ENCODE measurements at regions not wholly inside any gene's neighbourhood (a gene's known extent, or its start where the extent isn't known, plus 50 kb on each side); places are given as distances from the start of the nearest gene placed in this dataset.
"Not testable (repeated sequence)": the region's sequence is repeated elsewhere in the genome, so short reads cannot be mapped to it uniquely, and the experiment has no call there.

DNA sequence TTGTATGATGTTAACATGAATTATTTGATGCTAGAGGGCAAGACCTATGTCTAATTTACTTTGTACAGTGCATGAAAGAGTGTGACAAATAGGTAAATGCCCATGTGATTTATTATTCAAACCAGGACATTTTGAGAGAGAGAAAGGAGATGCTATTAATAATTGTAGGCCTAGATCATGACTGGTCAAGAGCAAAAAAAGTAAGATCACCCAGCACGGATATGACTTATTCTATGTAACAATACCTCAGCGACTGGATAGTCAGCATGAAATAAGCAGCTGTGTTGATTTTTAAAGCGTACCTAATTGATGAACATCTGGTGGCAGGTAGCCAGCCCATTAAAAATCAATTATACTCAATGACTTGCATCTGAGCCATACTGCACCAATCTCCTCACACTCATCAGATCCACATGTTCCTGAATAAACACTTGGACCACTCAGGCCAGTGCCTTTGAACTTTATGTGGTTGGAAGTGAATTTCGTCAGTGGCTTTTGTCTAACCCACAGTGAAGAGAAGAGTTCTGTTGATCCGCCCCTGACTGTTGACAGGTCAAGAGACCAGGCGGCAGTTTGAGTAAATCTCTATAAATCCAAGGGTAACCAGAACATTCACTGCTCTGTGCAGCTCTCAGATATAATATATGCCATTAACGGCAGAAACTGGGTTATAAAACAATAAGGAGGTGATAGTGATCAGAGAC is 435.3 kb downstream of the MDFIC start:
- no peak for DNase-seq (ENCODE audit: low read depth, low spot score)

DNA sequence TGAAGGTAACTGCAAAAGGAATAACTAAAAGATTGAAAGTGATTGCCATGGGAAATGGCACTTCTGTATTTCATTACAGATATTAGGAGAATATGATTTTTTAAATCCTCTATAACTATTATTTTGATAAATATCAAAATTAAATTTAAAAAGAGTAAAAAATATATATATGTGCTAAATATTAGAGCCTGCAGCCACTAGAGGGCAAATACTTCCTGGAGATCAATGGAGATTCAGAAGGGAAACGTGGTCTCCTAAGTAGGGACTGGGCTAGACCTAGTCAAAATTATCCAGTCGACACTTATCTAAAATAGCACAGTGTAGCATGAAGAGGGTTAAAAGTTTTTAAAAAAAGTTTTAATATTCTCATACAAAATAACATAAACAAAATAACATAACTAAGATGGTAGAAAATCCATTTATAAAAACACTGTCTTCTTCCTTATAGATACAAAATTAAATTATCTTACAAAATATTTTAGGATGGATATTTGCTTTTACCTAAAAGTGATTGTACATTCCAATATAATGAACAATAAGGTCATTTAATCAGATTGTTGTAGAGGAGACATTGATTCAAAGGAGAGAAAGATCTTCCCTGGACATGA is 434.3 kb downstream of the MDFIC start:
- peak; percentile 13 for DNase-seq (ENCODE audit: low read depth, low spot score)

DNA sequence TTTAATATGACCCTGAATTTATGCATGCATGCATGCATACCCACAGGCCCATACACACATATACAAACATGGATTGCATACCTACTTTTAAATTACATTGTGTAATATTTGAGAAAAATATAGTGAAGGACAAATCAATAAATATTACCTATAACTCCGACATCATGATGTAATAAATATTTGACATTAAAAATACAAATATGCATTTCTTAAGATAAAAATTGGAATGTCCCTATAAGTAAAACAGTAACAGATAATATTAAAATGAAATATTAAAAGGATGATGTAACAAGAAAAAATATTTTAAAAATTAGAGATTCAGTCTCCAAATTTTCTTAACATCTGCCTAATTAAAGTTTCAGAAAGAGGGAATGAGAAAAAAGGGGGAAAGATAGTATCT is 433.0 kb downstream of the MDFIC start:
- DNase-seq (ENCODE audit: low read depth, low spot score): no peak

DNA sequence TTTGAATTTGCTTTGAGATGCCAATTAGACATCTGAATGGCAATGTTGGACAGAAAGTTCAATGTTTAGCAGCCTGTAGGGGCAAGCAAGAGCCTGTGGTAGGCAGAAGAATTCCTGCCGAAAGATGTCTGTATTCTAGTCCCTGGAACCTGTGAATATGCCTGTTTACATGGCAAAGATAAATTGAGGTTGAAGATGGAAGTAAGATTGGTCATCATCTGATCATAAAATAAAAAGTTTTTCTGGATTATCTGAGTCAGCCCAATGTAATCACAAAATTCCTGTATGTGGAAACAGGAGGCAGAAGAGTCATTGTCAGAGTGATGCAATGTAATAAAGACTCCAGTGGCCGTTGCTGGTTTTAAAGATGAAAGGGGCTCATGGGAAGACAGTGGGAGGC is 430.5 kb downstream of the MDFIC start:
- no peak for DNase-seq (ENCODE audit: low read depth, low spot score)

DNA sequence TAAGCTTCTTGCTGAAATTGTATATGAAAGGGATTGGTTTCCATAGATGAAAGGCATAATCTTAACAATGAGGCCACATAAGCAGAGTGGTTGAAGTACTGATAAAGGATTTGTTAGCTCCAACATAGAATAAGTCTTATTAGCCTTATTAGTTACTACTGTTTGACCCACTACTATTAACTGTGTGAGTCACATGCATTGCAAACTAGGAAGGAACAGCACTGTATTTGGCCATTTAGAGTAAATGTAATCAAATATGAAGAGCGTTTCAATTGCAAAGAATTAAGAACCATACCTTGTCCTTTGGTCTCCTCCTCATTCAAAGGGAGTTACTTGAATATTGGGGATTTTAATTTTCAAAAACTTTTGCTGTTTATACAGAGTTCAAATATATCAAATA is 428.9 kb downstream of the MDFIC start:
- no peak for DNase-seq (ENCODE audit: low read depth, low spot score)

DNA sequence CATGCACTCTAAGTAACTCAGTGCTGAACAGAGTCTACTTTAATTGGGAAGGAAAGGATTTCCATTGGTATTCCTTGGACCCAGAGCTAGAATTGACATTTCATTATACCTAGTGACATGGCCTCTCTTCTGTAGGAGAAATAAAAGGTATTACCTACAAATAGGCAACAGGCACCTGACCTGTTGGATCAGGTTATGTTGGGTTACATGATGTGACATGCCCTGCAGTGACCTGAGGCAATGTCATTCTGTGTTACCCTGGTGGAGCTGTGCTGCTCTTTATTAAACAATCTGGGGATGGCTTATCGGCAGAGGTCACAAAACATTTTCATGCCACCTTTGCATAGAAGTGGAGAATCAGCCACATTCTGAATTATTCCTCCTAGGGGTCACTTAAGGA is 427.7 kb downstream of the MDFIC start:
- no peak for DNase-seq (ENCODE audit: low read depth, low spot score)

DNA sequence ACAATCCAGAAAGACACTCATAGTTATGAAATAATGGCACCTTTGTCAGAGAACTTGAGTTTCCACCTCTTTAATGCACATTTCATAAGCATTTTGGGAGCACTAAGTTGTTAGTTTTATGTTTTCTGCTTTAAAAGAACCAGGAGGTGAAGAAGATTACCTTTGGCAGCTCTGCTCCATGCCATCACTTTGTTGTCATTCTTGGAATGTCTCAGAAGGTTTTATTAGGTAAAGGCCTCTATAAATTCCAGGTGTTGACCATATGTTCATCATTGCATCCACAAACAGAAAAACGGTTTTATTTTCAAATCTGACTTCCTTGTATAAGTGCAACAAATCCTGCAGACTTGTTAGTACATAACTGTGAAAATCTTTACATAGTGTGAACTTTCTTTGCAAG is 424.8 kb downstream of the MDFIC start:
- no peak for DNase-seq (ENCODE audit: low read depth, low spot score)

DNA sequence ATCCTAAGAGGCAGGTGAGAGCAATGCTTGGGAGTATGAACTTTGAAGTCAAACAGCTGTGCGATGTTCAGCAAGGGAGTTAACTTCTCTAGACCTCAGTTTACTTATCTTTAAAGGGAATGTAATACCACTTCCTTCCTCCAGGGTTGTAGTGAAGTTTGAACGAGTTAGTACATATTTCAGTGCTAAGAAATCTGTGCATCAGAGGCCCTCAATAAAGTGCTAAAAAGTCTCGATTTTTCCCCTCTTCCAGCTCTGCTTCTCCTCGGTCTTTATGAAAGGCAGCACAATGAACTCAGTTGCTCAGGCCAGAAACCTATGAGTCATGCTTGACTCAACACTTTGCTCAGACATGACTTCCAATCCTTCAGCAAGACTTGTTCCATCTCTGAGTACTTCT is 418.9 kb downstream of the MDFIC start:
- DNase-seq (ENCODE audit: low read depth, low spot score): peak; percentile 76

DNA sequence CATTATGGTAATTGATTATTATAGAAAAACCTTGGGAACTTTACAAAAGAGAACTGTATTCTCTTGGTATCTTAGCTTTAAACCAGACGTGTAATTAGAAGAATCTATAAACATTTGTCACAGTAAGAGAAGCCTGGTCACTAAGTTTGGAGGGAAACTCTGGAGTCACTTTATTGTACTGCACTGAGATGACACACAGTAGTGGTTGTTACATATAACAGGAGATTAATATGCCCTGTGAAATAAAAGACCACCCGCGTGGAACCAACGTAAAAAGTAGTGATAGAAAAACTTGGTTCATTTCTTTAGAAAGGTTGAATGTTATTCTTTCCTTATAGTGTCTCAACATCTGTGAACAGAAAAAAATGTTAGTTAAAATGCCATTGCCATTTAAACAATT is 416.1 kb downstream of the MDFIC start:
- no peak for DNase-seq (ENCODE audit: low read depth, low spot score)

DNA sequence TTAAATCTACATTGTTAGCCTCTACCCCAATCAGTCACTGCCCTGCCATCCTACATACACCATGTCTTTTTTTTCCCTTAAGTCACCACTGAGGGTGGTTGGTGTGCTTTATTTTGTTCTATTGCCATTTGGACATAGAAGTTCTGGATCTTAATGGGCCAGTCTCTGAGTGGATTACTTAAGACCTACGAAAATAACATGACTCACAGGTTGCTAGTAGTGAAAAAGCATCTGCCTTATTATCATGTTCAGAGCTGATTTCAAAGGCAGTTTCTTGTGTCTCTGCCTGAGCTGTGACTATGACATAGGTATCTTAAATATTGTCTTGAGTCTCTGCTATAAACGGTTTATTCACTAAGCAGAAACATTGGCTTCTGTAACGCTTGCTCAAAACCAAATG is 410.8 kb downstream of the MDFIC start:
- DNase-seq (ENCODE audit: low read depth, low spot score): no peak

DNA sequence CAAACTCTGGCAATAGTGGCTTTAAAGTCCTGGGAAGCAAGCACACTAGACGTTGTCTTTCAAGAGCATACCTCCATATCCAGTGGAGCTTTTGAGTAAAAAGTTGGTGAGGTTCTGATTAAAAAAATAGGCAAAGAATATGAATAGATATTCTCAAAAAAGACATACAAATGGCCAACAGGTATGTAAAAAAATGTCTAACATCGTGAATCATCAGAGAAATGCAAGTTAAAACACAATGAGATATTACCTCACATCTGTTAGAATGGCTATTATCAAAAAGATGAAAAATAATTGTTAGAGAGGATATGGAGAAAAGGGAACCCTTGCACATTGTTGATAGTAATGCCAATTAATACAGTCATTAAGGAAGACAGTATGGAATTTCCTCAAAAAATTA is 407.1 kb downstream of the MDFIC start:
- no peak for DNase-seq (ENCODE audit: low read depth, low spot score)

DNA sequence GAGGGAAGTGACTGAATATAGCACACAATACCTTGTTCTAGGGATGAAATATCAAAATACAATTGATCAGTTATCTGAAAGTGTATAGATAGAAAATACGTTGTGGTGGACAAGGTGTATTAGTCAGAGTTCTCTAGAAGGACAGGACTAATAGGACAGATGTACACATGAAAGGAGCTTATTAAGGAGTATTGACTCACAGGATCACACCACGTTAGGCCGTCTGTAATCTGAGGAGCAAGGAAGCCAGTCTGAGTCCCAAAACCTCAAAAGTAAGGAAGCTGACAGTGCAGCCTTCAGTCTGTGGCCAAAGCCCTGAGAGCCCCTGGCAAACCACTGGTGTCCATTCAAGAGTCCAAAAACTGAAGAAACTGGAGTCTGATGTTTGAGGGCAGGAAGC is 406.1 kb downstream of the MDFIC start:
- no peak for DNase-seq (ENCODE audit: low read depth, low spot score)

DNA sequence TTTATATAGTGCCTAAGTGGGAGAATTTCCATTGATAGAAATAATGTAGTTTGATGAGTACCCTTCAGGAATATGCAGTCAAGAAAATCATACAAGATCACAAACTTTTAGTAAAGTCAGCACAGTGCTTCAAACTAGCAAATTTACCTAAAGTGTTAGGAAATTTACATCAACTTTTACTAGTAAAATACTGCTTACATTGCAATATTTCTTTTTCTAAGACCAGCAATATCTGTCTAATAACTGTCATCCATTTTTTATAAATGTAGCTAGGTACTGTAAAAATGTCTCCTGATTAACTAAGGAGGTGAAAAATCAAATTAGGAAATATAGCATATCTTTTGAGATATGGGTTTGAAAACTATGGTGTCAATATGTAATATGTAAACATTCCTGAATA is 405.4 kb downstream of the MDFIC start:
- DNase-seq (ENCODE audit: low read depth, low spot score): no peak

DNA sequence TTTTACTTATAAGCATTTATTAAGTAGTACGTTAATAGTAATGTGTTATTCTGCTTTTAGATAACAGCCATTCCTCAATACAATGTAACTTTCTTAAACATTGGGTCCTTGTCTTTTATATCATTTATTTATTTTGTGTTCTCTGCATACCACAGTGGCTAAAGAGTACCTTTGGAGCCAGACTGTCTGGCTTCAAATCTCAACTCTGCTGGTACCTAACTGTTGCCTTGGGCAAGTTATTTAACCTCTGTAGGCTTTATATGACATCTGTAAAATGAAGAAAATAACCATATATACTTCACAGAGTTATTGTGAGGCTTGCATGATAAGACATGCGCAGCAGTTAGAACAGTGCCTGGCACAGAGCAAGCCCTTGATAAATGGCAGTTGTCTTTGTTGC is 397.6 kb downstream of the MDFIC start:
- no peak for DNase-seq (ENCODE audit: low read depth, low spot score)

DNA sequence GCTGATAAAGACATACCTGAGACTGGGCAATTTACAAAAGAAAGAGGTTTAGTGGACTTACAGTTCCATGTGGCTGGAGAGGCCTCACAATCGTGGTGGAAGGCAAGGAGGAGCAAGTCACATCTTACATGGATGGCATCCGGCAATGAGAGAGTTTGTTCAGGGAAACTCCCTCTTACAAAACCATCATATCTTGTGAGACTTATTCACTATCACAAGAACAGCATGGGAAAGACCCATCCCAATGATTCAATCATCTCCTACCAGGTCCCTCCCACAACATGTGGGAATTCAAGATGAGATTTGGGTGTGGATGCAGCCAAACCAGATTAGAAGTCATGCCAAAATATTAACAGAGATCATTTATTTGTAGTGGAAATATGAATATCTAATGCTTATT is 388.4 kb downstream of the MDFIC start:
- not testable (repeated sequence) for DNase-seq (ENCODE audit: low read depth, low spot score)

DNA sequence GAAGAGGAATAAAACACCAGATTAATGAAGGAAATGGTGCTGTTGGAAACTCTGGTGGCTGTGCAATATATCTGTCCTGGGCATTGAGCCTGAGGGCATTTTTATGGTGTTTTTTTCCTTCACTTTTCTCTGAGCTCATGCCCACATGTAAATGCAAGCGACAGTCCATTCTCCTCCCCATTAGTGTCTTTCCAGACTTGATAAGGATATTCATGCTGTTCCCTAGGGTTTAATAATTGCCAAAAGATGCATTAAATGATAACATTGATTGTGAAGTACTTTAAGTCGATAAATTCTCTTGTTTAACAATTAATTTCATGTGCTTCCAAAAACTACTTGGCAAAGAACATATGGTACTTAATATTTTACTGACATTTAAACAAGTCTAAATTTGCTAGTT is 384.7 kb downstream of the MDFIC start:
- DNase-seq (ENCODE audit: low read depth, low spot score): no peak

DNA sequence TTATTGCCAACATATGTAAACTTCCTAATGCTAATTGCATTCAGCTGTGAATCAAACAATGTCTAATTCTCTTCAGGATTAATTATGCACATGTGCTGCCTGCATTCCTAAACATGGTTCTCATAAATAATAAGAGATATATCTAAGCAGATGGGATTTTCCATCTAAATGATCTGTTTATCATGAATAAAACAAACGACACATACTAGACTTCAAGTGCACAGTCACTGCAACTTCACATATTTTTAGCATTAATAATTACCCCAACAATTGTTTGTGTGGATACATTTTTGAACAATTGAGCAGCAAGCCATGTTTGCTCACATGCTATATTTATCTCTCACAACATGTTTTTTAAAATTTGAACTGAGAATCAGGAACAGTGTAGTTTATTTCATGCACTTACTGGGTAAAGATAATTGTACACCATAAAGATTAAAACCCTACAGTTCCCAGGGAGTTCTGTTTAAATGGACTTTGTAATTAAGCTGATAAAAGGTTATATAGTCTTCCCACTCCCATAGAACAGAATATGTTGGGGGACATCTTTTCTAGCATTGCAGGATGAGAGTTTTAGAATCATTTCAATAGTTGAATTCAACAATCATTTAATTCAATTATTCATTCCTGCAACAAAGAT is 378.5 kb downstream of the MDFIC start:
- DNase-seq (ENCODE audit: low read depth, low spot score): peak; percentile 13

DNA sequence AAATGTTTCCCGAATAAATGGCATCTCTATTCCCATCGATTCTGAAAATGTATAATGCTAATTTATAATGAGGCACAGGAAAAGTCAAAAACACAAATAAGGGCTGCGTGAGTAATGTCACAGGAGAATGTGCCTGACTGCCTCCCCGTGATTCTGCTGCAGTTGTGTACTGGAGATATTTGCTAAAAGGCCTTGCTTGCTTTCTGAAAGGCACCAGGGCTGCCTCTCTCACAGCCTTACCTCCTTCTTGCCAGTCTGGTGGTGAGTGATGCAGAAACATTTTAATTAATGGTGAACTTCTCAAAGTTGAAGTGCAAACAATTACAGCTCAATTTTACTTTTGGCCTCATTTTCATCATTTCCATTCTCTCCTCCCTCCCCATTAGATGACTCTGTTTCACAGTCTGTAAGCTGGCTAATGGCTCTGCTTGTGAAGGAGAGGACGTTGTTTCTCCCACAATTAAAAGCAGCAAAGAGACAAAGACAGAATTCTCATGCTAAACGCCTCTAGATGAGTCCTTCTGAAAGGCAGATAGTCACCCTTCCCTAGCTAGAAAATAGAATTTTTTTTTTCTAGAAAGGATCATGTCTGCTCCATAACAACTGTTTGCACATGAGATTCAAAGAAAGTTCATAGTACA is 377.6 kb downstream of the MDFIC start:
- DNase-seq (ENCODE audit: low read depth, low spot score): peak; percentile 33

DNA sequence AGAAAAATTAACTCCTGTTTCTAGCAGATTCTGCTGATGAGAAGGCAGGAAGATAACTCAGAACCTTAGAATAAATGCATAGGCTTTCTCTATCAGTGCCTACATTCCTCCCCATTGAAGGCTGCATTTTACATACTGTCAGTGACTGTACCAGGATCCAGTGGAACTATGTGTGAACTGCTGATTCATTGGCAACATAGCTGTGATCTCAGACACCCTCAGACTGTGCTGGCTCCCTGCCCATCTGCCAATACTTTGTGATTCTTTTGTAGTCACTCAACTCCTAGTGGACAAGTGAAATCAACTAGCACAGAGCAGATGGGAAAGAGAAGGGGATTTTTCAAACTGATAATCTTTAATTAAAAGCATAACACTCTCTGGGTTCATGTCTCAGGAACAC is 375.8 kb downstream of the MDFIC start:
- peak; percentile 87 for DNase-seq (ENCODE audit: low read depth, low spot score)

DNA sequence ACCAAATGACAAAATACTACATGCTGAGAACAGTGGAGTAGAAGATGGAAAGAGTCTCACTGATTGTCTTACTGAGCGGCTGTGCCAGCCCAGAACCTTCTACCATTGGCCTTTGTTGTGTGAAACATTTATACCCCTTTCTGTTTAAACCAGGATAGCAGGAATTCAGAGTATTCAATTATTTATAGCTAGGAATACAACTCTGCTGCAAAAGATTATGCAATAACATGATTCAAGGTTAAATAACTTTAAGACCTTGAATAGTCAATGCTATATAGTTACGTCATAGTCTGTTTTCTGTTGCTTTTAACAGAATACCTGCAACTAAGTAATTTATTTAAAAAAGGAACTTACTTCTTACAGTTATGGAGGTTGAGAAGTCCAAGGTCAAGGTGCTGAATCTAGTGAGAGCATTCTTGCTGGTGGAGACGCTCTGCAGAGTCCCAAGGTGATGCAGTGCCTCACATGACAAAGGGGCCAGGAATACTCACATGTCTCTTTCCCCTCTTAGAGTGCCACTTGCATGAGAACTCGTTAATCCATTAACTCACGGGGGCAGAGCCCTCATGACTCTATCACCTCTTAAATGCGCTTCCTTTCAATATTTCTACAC is 371.8 kb downstream of the MDFIC start:
- no peak for DNase-seq (ENCODE audit: low read depth, low spot score)

DNA sequence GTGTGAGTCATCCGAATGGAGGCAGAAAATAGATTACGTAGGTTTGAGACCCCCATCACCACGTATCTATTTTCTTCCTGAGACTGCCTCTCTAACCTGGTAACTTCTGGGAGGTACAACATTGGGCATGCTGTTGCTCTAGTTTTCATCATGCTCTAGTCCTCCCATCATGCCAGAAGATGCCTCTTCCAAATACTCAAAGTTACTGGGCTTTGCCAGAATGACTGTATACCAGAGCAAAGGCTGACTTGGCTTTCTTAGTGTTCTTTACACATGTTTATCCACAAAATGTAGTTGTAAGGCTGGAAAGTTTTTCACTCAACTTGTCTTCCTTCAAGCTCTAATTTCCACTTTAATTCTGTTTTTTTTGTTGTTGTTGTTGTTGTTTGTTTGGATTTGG is 370.5 kb downstream of the MDFIC start:
- DNase-seq (ENCODE audit: low read depth, low spot score): no peak

DNA sequence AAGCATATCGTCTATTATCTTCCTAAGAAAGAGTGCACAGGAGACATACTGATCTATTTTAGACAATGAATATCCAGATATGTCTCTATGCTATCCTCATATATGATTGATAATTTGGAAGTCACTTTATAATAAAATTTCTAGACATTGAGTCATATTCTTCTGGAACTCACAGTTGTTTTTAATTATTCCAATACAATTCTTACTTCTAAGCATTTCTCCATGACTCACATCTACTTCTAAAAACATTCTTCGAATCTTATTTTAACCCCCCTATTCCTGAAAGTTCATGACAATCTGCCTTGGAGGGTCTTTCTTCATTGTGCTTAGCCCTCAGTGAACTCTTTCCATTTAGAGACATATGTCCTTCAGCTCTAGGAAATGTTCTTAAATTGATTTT is 368.1 kb downstream of the MDFIC start:
- DNase-seq (ENCODE audit: low read depth, low spot score): no peak

Measured in astrocyte of the hippocampus (primary cell).